NOMO-1 treated with DMSO at 0.1 percent for 48 hours (cell line): ENCODE measurements at regions not wholly inside any gene's neighbourhood (a gene's known extent, or its start where the extent isn't known, plus 50 kb on each side); places are given as distances from the start of the nearest gene placed in this dataset.

Source experiments
- DNase-seq: peaks from one replicate; lab custom pipeline; 2025; ENCODE audit not compliant: unreplicated experiment; lab: John Stamatoyannopoulos, UW

GRCh38 chr2:56613254-56613653 lies 429.5 kb downstream of the CCDC85A start:
- no peak for DNase-seq

- DNase-seq: no peak
These were observed 430.1 kb downstream of the CCDC85A start for GRCh38 chr2:56613920-56614319.

GRCh38 chr2:56615760-56616159 lies 432.0 kb downstream of the CCDC85A start:
- no peak for DNase-seq

GRCh38 chr2:56624181-56624580 lies 440.4 kb downstream of the CCDC85A start:
- no peak for DNase-seq

- no peak for DNase-seq
These were observed 443.1 kb downstream of the CCDC85A start for GRCh38 chr2:56626927-56627326.

- DNase-seq: no peak
These were observed 446.5 kb downstream of the CCDC85A start for GRCh38 chr2:56630286-56630685.

GRCh38 chr2:56647997-56648396 lies 464.2 kb downstream of the CCDC85A start:
- no peak for DNase-seq

- DNase-seq: no peak
These were observed 465.0 kb downstream of the CCDC85A start for GRCh38 chr2:56648802-56649201.

- no peak for DNase-seq
These were observed 471.1 kb downstream of the CCDC85A start for GRCh38 chr2:56654936-56655335.

- DNase-seq: no peak
These were observed 473.0 kb downstream of the CCDC85A start for GRCh38 chr2:56656826-56657225.

- DNase-seq: no peak
These were observed 483.0 kb downstream of the CCDC85A start for GRCh38 chr2:56666777-56667176.

- no peak for DNase-seq
These were observed 488.3 kb downstream of the CCDC85A start for GRCh38 chr2:56671973-56672569.

- DNase-seq: no peak
These were observed 490.3 kb downstream of the CCDC85A start for GRCh38 chr2:56674084-56674483.

GRCh38 chr2:56676966-56677365 lies 493.2 kb downstream of the CCDC85A start:
- DNase-seq: no peak

- no peak for DNase-seq
These were observed 497.3 kb downstream of the CCDC85A start for GRCh38 chr2:56680971-56681631.

GRCh38 chr2:56681659-56682396 lies 498.0 kb downstream of the CCDC85A start:
- no peak for DNase-seq

- no peak for DNase-seq
These were observed 498.6 kb downstream of the CCDC85A start for GRCh38 chr2:56682397-56682760.

GRCh38 chr2:56684327-56684726 lies 500.5 kb downstream of the CCDC85A start:
- DNase-seq: no peak

- DNase-seq: no peak
These were observed 501.4 kb downstream of the CCDC85A start for GRCh38 chr2:56685205-56685604.

GRCh38 chr2:56687169-56687568 lies 503.4 kb downstream of the CCDC85A start:
- no peak for DNase-seq

- DNase-seq: no peak
These were observed 504.9 kb downstream of the CCDC85A start for GRCh38 chr2:56688661-56689060.

- DNase-seq: no peak
These were observed 509.7 kb downstream of the CCDC85A start for GRCh38 chr2:56693501-56693900.
